HG03139 (cell line): ENCODE measurements at regions not wholly inside any gene's neighbourhood (a gene's known extent, or its start where the extent isn't known, plus 50 kb on each side); places are given as distances from the start of the nearest gene placed in this dataset.
"Not testable (repeated sequence)": the region's sequence is repeated elsewhere in the genome, so short reads cannot be mapped to it uniquely, and the experiment has no call there.

Experiments
- ATAC-seq: cut with Tn5 transposase; IDR thresholded peaks from one replicate; pipeline ENCODE4 v1.9.1; 2021; ENCODE audit not compliant: unreplicated experiment

GRCh38 chr3:150135287-150135721, 164.6 kb upstream of the PFN2 start:
- no peak for ATAC-seq

GRCh38 chr3:150133293-150133692, 162.6 kb upstream of the PFN2 start:
- no peak for ATAC-seq

DNA sequence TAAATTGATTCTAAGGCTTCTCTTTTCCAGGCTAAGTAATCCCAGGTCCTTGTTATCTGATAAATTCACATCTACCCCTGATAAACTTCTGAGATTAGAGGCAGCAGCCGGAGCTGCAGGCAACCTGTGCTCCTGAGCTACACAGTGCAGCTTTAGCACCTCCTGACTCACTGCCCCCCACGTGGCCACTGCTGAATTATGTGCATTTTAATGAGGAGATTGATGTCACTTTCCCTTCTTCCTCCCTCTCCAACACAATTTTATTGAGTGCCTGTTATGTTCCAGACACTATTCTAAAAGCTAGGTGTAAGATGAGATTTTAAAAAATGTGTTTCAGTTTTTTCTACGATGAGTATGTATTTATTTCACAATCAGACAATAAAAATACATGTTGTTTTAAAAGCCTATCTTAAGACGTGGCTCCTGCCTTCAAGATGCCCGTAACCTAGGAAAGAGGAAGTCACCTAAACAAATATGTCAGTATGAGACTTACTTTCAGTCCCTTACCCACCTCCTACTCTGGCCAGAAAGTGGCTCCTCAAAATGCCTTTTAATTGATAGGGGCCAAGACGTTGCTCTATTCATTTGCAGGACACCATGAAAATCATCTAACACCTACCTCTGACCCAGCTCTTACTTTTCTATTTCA, 161.5 kb upstream of the PFN2 start:
- ATAC-seq, result no peak

- ATAC-seq, result no peak
Measured at GRCh38 chr3:150131663-150132062, 161.0 kb upstream of the PFN2 start.

GRCh38 chr3:150130404-150131100, 159.9 kb upstream of the PFN2 start:
- no peak for ATAC-seq

GRCh38 chr3:150129166-150129565, 158.5 kb upstream of the PFN2 start:
- no peak for ATAC-seq

- no peak for ATAC-seq
Measured at GRCh38 chr3:150128126-150128525, 157.4 kb upstream of the PFN2 start.

DNA sequence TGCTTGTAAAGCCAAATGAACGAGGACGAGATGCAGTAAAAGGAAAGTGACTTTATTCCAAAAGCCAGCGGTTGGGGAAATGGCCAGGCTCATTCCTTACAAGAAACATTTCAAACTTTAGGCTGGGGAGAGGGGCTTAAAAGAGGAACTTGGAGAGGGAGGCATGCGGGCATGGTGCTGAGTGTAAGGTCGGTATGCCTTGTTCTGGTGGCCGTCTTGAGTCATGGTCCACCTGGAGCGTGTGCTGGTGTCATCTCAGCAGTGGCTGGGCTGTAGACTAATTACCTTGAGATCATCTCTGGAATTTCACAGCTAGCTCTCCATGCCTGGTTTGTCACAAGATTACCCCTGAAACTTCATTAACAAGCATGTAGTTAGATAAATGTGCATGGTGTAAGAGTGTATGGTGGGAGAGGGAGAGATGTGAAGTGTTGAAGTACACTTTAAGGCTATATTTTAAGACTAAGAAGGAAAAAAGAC, 156.4 kb upstream of the PFN2 start:
- ATAC-seq, result no peak

GRCh38 chr3:150124142-150124541, 153.4 kb upstream of the PFN2 start:
- no peak for ATAC-seq

DNA sequence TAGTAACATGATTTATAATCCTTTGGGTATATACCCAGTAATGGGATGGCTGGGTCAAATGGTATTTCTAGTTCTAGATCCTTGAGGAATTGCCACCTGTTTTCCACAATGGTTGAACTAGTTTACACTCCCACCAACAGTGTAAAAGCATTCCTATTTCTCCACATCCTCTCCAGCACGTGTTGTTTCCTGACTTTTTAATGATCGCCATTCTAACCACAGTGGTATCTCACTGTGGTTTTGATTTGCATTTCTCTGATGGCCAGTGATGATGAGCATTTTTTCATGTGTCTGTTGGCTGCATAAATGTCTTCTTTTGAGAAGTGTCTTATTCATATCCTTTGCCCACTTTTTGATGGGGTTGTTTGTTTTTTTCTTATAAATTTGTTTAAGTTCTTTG, 152.6 kb upstream of the PFN2 start:
- ATAC-seq, result not testable (repeated sequence)

- no peak for ATAC-seq
Measured at GRCh38 chr3:150118219-150118618, 147.5 kb upstream of the PFN2 start.

DNA sequence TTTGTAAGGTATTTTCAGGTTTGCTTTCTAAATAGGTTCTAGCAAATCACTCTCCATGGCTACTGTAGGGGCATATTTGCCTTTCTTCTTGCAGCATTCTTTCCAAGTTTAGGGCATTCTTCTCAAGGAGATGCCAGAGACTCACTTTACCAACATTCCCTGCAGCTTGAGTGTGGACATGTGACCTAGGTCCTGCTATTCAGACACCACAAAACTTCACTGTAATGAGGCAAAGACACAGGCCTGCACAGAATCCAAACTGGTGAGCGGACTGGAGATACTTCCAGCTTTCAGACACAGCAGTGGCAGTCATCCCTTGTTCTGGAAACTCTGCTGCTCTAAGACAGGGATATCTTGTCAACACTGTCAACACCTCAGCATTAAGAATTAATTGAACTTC, 146.4 kb upstream of the PFN2 start:
- no peak for ATAC-seq

DNA sequence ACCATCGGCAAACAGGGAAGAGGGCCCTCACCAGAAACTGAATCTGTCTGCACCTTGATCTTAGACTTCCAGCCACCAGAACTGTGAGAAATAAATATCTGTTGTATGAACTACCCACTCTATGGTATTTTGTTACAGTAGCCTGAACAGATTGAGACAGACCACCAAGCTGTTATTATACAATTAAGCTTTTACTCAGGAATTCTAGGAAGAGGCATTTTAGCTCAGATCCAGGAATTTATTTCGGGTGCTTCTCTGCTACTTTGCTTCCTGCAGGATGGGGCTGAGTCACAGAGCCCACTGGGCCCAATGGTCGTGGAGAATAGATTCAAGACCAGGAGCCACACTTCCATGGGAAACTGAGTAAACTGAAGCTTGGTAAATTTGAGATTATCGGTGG, 145.5 kb upstream of the PFN2 start:
- ATAC-seq, result no peak

DNA sequence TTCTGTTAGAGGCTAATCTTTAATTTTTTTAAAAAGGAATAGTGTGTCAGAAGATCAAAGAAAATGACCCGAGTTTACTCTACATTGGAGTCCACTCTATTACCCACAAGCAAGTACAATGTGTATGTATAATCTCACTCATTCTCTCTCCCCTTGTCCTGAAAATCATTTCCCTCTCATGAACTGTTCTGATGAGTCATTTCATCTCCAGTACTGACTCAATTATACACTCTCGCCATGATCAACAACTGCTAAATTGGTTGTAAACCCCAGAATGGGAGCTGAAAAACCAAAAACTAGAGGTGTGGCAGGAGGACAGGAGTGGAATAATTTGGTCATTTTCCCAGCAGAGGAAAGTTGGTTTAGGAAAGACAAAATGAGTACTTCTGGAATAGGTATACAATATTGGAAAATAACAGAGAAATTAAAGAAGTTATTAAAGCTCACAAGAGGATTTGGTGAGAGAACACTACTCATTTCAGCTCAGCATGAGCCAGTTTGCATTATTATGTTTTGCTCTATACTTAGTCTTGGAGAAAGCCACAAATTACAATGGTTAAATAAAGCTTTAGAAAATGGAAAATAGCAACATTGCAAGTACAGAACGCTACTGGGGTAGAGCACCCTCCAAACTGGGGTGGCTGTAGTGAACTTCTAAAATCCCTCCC, 144.3 kb upstream of the PFN2 start:
- peak; percentile 72 for ATAC-seq

DNA sequence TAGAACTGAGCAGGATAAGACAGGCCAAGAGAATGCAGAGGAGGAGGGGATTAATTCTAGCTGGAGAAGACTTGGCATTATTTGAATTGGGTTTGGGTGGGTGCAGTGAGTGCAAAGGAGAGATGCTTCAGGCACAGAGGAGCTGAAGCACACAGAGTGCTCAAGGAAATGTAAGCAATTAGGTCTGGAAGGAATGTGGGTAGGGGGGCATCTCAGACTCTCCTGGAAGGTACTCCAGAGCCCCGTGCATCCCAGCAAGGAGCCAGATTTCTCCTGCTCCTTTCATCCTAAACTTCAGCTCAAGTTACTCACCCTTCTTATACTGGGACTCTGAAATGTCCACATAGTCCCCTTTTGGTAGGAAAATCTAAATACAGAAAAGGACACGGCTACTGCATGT, 143.6 kb upstream of the PFN2 start:
- no peak for ATAC-seq

- ATAC-seq, result no peak
Measured at GRCh38 chr3:150110097-150110496, 139.4 kb upstream of the PFN2 start.

DNA sequence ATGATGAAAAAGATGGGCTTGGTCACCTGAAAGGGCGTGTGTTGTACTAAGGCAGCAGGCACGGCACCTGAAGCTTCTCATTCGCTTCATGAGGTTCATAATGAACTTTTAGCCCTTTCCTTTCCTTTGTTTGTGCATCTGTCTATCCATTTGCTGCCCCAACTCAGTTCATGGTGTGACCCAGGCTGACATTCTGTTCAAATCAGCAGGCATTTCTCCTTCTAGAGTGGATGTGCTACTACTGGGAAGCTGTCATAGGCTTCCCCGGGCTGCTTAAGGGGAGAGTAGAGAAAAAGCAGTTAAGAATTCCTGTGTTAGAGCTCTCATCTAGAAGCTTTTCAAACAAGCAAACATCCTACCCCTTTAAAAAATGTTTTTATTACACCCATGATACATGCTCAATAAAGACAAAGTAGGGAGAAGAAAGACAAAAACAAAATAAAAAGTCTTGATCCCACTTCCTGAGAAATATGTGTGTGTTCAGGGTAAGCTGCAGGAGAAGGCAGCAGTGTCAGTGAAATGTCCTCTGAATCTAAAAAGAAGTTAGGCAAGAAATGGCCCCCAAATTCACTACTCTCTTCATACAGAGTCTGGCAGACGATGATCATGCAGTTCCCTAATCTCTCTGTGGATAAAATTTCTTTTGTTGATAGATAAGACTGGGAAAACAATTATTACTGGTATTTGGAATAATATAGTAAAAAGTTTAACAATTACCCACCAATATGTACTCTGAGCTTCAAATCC, 136.9 kb upstream of the PFN2 start:
- no peak for ATAC-seq

DNA sequence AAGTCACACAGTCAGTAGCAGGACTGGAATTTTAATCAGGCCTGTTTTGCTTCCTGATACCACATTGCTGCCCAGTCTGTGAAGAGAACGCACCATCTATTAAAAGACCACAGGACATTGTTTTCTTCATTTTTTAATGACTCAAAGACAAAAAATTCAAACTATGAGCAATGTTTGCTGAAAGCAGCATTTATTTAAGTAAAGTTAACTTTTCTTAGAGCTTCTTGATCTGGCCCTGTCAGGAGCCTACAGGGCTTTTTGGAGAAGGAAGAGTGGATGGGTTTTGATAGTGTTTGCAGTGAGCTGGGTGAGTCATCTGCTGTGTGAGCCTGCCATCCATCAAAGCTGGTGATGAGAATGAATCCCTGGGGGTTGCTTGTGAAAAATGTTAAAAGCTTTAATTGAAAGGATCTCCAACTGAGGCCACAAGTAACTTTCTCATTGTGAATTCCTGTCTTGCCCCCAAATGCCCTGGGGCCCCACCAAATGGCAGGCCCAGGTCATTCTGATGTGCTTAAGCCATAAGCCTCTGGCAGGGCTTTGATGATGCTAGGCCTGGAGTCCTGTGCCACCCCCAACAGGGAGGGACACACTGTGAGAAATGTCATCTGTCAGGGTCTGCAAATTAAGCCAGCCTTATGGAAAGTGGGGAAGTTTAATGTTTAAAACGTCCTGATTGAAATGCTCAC, 136.2 kb upstream of the PFN2 start:
- ATAC-seq, result no peak

- no peak for ATAC-seq
Measured at GRCh38 chr3:150105886-150106612, 135.4 kb upstream of the PFN2 start.

DNA sequence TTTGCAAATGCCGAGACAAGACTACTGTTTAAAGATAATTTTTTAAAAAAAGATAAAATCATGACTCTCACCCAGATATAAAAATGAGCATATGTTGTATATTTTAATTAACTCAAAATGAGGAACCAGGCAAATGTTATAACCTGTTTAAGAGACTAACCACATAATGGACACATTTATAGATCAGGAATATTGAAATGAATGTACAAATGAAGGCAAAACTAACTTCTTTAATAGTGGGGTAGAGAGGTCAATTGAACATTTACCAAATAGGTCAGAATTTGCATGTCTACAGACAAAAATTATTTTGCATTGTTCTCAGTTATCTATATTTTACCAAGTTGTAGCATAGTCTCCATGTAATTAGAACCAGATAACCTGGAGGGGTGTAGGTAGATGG, 134.3 kb upstream of the PFN2 start:
- ATAC-seq, result no peak
